H1 (cell line): ENCODE measurements at regions not wholly inside any gene's neighbourhood (a gene's known extent, or its start where the extent isn't known, plus 50 kb on each side); places are given as distances from the start of the nearest gene placed in this dataset.

Experiments used
- CTCF ChIA-PET: fragments of 300-600 bp; sonication (Branson Sonifier 250); formaldehyde crosslinking; loops from one replicate; lab custom pipeline; 2021; ENCODE audit not compliant: partially characterized antibody; lab: Charles Lee
- POLR2A ChIA-PET: fragments of 300-600 bp; sonication (Branson Sonifier 250); formaldehyde crosslinking; loops from one replicate; lab custom pipeline; 2021; ENCODE audit warnings: inconsistent platforms; ENCODE audit not compliant: partially characterized antibody; lab: Charles Lee
- DNase-seq, 2 experiments: peaks; one replicate each; pipeline versions ENCODE4 v3.0.0 to v3.0.0-alpha.2; 2010 to 2022; ENCODE audit warnings: low spot score in 2 of 2, low read depth in 1 of 2, mixed read lengths in 1 of 2
- FAIRE-seq: peaks from 2 replicates; lab custom pipeline; 2011; peaks lifted over from hg19 to GRCh38; lab: Jason Lieb, UNC
- H2AFZ ChIP-seq: 2 replicates; pipeline ENCODE4 v1.8.1; 2012; ENCODE audit warnings: low read length, inconsistent platforms
- H2AK5ac ChIP-seq: 2 replicates; pipeline ENCODE4 v1.6.1; 2013; ENCODE audit warnings: low read depth, low read length
- H2BK120ac ChIP-seq: replicated peaks from 2 replicates; pipeline ENCODE3; 2013; ENCODE audit warnings: low read depth, low read length, inconsistent platforms
- H2BK12ac ChIP-seq: 2 replicates; pipeline ENCODE4 v1.6.1; 2013; ENCODE audit warnings: low read depth, low read length
- H2BK15ac ChIP-seq: 2 replicates; pipeline ENCODE4 v1.6.1; 2013; ENCODE audit warnings: low read length
- H2BK20ac ChIP-seq: 2 replicates; pipeline ENCODE4 v1.6.1; 2013; ENCODE audit warnings: low read length
- H2BK5ac ChIP-seq: 2 replicates; pipeline ENCODE4 v1.6.1; 2013; ENCODE audit warnings: low read depth, low read length
- H3K14ac ChIP-seq: 2 replicates; pipeline ENCODE4 v1.6.1; 2013; ENCODE audit warnings: inconsistent platforms; ENCODE audit not compliant: insufficient read length
- H3K18ac ChIP-seq: 2 replicates; pipeline ENCODE4 v1.6.1; 2013; ENCODE audit warnings: low read length; ENCODE audit errors: extremely low read depth
- H3K23ac ChIP-seq: 2 replicates; pipeline ENCODE4 v1.6.1; 2013; ENCODE audit warnings: inconsistent platforms; ENCODE audit not compliant: insufficient read length
- H3K23me2 ChIP-seq: 2 replicates; pipeline ENCODE4 v1.6.1; 2013; ENCODE audit warnings: low read depth, low read length
- H3K27ac ChIP-seq: 2 replicates; pipeline ENCODE4 v1.6.1; 2011; ENCODE audit warnings: low read depth, low read length, inconsistent platforms
- H3K27me3 ChIP-seq, 4 experiments: replicated peaks in 1 of 4; 1 replicate in 1 of 4; 2 replicates in 3 of 4; pipeline versions ENCODE4 v1.6.1 to v1.8.1; 2011 to 2013; ENCODE audit warnings: low read length in 3 of 4, mild to moderate bottlenecking in 3 of 4, inconsistent platforms in 2 of 4, mixed read lengths in 2 of 4, moderate library complexity in 1 of 4; ENCODE audit not compliant: control insufficient read depth in 3 of 4, insufficient read depth in 3 of 4; ENCODE audit errors: extremely low read depth in 1 of 4
- H3K36me3 ChIP-seq, 4 experiments: 2 replicates each; pipeline versions ENCODE4 v1.6.1 to v1.8.1; 2011 to 2013; ENCODE audit warnings: mild to moderate bottlenecking in 4 of 4, low read length in 3 of 4, moderate library complexity in 2 of 4, control low read depth in 1 of 4, inconsistent platforms in 1 of 4; ENCODE audit not compliant: insufficient read depth in 4 of 4, control insufficient read depth in 2 of 4
- H3K4ac ChIP-seq: replicated peaks from 2 replicates; pipeline ENCODE3; 2013; ENCODE audit warnings: low read length, low read depth, mixed read lengths, inconsistent platforms; ENCODE audit not compliant: insufficient read length
- H3K4me1 ChIP-seq, 4 experiments: replicated peaks in 1 of 4; 1 replicate in 1 of 4; 2 replicates in 3 of 4; pipeline versions ENCODE4 v1.6.1 to v1.8.1; 2011 to 2013; ENCODE audit warnings: low read length in 3 of 4, inconsistent platforms in 2 of 4, mixed read lengths in 1 of 4; ENCODE audit not compliant: insufficient read depth in 4 of 4, control insufficient read depth in 3 of 4
- H3K4me2 ChIP-seq, 2 experiments: 2 replicates each; pipeline versions ENCODE4 v1.6.1 to v1.8.1; 2011 to 2013; ENCODE audit warnings: low read depth in 2 of 2, low read length in 2 of 2, control low read depth in 1 of 2, inconsistent platforms in 1 of 2, mild to moderate bottlenecking in 1 of 2; ENCODE audit not compliant: insufficient read depth in 1 of 2
- H3K4me3 ChIP-seq, 4 experiments: fragments of 200-600, 300-600 bp in 1 of 4; sonication (generic), shearing (Covaris generic), sonication (Bioruptor Twin) in 1 of 4; 2 replicates each; pipeline versions ENCODE4 v1.5.1 to v1.8.1; 2011 to 2016; ENCODE audit warnings: low read length in 4 of 4, low read depth in 3 of 4, control low read depth in 2 of 4, inconsistent platforms in 2 of 4, mild to moderate bottlenecking in 2 of 4, mixed read lengths in 1 of 4, moderate library complexity in 1 of 4; ENCODE audit not compliant: insufficient read depth in 2 of 4; ENCODE audit errors: extremely low read depth in 1 of 4
- H3K56ac ChIP-seq: replicated peaks from 2 replicates; pipeline ENCODE3; 2013; ENCODE audit warnings: low read depth, mild to moderate bottlenecking, mixed read lengths, low read length, inconsistent platforms; ENCODE audit not compliant: insufficient read length
- H3K79me1 ChIP-seq: 2 replicates; pipeline ENCODE4 v1.6.1; 2013; ENCODE audit warnings: low read depth, low read length, control low read depth
- H3K79me2 ChIP-seq, 2 experiments: 2 replicates each; pipeline versions ENCODE4 v1.6.1 to v1.8.1; 2012 to 2013; ENCODE audit warnings: low read length in 2 of 2, mild to moderate bottlenecking in 2 of 2, inconsistent platforms in 1 of 2; ENCODE audit not compliant: insufficient read depth in 2 of 2, control insufficient read depth in 1 of 2
- H3K9ac ChIP-seq, 4 experiments: replicated peaks in 1 of 4; 1 replicate in 1 of 4; 2 replicates in 3 of 4; pipeline versions ENCODE4 v1.6.1 to v1.8.1; 2011 to 2013; ENCODE audit warnings: low read depth in 3 of 4, low read length in 3 of 4, control low read depth in 2 of 4, mild to moderate bottlenecking in 2 of 4, moderate library complexity in 2 of 4, inconsistent platforms in 1 of 4; ENCODE audit errors: extremely low read depth in 1 of 4
- H3K9me3 ChIP-seq, 2 experiments: 2 replicates each; pipeline versions ENCODE4 v1.6.1 to v1.8.1; 2012 to 2013; ENCODE audit warnings: mild to moderate bottlenecking in 2 of 2, moderate library complexity in 2 of 2, control low read depth in 1 of 2, inconsistent platforms in 1 of 2, low read depth in 1 of 2, low read length in 1 of 2, mixed read lengths in 1 of 2; ENCODE audit not compliant: insufficient read depth in 2 of 2
- H4K20me1 ChIP-seq, 2 experiments: replicated peaks in 1 of 2; 2 replicates each; pipeline versions ENCODE3 to v1.8.1; 2011 to 2013; ENCODE audit warnings: inconsistent platforms in 2 of 2, low read length in 2 of 2, mild to moderate bottlenecking in 1 of 2; ENCODE audit not compliant: insufficient read depth in 2 of 2, control insufficient read depth in 1 of 2
- H4K5ac ChIP-seq: 2 replicates; pipeline ENCODE4 v1.6.1; 2013; ENCODE audit warnings: low read length, low read depth, mixed read lengths, inconsistent platforms; ENCODE audit not compliant: insufficient read length
- H4K8ac ChIP-seq: 2 replicates; pipeline ENCODE4 v1.8.0; 2013; ENCODE audit warnings: mild to moderate bottlenecking, moderate library complexity, low read length, inconsistent platforms; ENCODE audit not compliant: insufficient read depth; ENCODE audit errors: extremely low read depth
- H4K91ac ChIP-seq: replicated peaks from 2 replicates; pipeline ENCODE3; 2013; ENCODE audit warnings: low read length, mixed read lengths, inconsistent platforms; ENCODE audit not compliant: insufficient read length
- CBX8 ChIP-seq: fragments of 300-800, 300-1000 bp; sonication (generic); IDR thresholded peaks from 2 replicates; pipeline ENCODE4 v1.7.1; 2016; ENCODE audit warnings: low read depth, low read length, borderline replicate concordance
- EZH2 ChIP-seq: fragments of 200-600 bp; sonication (generic); IDR thresholded peaks from 2 replicates; pipeline ENCODE4 v1.7.1; 2012; ENCODE audit warnings: low read depth, mild to moderate bottlenecking, moderate library complexity, low read length, inconsistent platforms; ENCODE audit not compliant: severe bottlenecking
- JUN ChIP-seq: IDR thresholded peaks from 2 replicates; pipeline ENCODE4 v1.6.1; 2011; ENCODE audit warnings: low read depth, mild to moderate bottlenecking, improper control_type of control experiment, low read length
- KDM4A ChIP-seq: IDR thresholded peaks from one replicate; pipeline ENCODE4 v1.7.1; 2012; ENCODE audit warnings: low read depth, mild to moderate bottlenecking, moderate library complexity, low read length, inconsistent platforms; ENCODE audit not compliant: severe bottlenecking
- MAFK ChIP-seq: IDR thresholded peaks from 2 replicates; pipeline ENCODE4 v1.6.1; 2012; ENCODE audit warnings: low read depth, mild to moderate bottlenecking, improper control_type of control experiment, low read length
- PHF8 ChIP-seq: fragments of 200-600 bp; sonication (generic); conservative IDR thresholded peaks from 2 replicates; pipeline ENCODE4 v1.7.1; 2012; ENCODE audit warnings: low read depth, mild to moderate bottlenecking, inconsistent platforms, low read length, moderate library complexity
- RAD21 ChIP-seq, 2 experiments: IDR thresholded peaks in 1 of 2; conservative IDR thresholded peaks in 1 of 2; 2 replicates each; pipeline ENCODE4 v1.6.1; 2011; ENCODE audit warnings: low read depth in 2 of 2, low read length in 2 of 2, improper control_type of control experiment in 1 of 2, inconsistent platforms in 1 of 2, mild to moderate bottlenecking in 1 of 2, moderate library complexity in 1 of 2
- SP1 ChIP-seq: IDR thresholded peaks from 2 replicates; pipeline ENCODE4 v1.6.1; 2011; ENCODE audit warnings: low read depth, low read length
- TAF7 ChIP-seq: optimal IDR thresholded peaks from 2 replicates; pipeline ENCODE3; 2011; ENCODE audit warnings: low read depth, mild to moderate bottlenecking, inconsistent platforms, low read length, moderate library complexity, borderline replicate concordance
- TEAD4 ChIP-seq: IDR thresholded peaks from 2 replicates; pipeline ENCODE4 v1.6.1; 2012; ENCODE audit warnings: low read depth, low read length, inconsistent platforms, mixed read lengths
- WGBS, 2 experiments: shearing (Covaris generic) in 1 of 2; methylation state at CpG; one replicate each; pipeline versions ENCODE4 v1.1.6 to v1.1.7; 2013 to 2015; ENCODE audit warnings: low lambda C conversion rate in 2 of 2, mixed read lengths in 2 of 2, inconsistent platforms in 1 of 2, low coverage in 1 of 2, missing lambda C conversion rate in 1 of 2; ENCODE audit not compliant: insufficient replicate concordance in 2 of 2, insufficient coverage in 1 of 2, insufficient read length in 1 of 2; ENCODE audit errors: extremely low coverage in 1 of 2, missing lambda C conversion rate in 1 of 2; 5-methylcytosine and 5-hydroxymethylcytosine counted together

DNA sequence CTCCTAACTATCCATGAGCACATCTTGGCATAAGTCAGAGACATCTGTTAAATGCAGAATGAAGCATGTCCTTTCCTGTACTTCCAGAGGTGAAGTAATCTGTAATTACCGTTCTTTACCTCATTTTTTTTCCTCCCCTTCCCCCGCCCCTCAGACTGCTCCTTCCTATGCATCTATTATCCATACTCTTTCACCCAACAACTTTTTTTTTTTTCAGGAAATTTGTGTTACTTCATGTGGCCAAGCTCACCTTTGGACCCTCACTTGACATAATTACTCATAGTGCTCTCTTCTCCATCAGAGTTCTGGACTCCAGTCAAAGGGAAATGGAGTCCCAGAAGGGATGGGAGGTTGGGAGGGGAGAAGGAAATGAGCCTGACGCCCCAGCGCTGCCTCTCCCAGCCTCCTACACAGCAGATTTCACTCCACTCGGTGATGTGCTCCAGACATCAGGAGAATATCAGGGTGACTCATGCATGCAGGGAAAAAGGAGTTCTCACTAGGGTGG is 568.8 kb downstream of the STIM2 start:
- H3K27ac ChIP-seq, result no peak overlapping the region
- no peak overlapping the region for H4K91ac ChIP-seq
- H3K4me2 ChIP-seq, result no peak overlapping the region
- no peak overlapping the region for H2AK5ac ChIP-seq
- H2BK20ac ChIP-seq, result 0 out of 2 replicates have a peak overlapping the region, but pooled peaks have one; percentile 6
- H3K79me1 ChIP-seq, result no peaks in the 10 kb centered on the region
- no peak for TF ChIP-seq JUN
- no peak for TF ChIP-seq TEAD4
- TF ChIP-seq TAF7, result no peak
- TF ChIP-seq SP1, result no peak
- TF ChIP-seq PHF8, result no peak
- TF ChIP-seq RAD21 (IDR thresholded peaks at IDR 0.05 in 1 of 2, conservative IDR thresholded peaks at IDR 0.05 in 1 of 2; ENCODE audit: low read depth in 2 of 2, low read length in 2 of 2), result no peak
- no peak for TF ChIP-seq KDM4A
- no peak for TF ChIP-seq CBX8
- TF ChIP-seq MAFK, result no peak
- TF ChIP-seq EZH2, result no peak
- H3K23ac ChIP-seq, result no peak overlapping the region
- H3K27me3 ChIP-seq, result no peaks in the 10 kb centered on the region
- H2BK5ac ChIP-seq, result no peak overlapping the region
- ChIA-PET CTCF (no interaction called here), POLR2A (no interaction called here)
- no peak overlapping the region for H3K9ac ChIP-seq
- H3K56ac ChIP-seq, result no peak overlapping the region
- H3K23me2 ChIP-seq, result no peaks in the 10 kb centered on the region
- 98% methylated on average over 5 of the region's 5 CpGs; no CpG with 5 or more reads in 1 of the 2 experiments for WGBS, 2 experiments
- no peak for DNase-seq
- H3K9me3 ChIP-seq, result no peaks in the 10 kb centered on the region
- no peak overlapping the region for H3K4ac ChIP-seq
- H3K4me1 ChIP-seq, result no peaks in the 10 kb centered on the region
- H3K4me3 ChIP-seq, result no peak overlapping the region
- H2BK12ac ChIP-seq, result no peak overlapping the region
- H4K20me1 ChIP-seq, result no peaks in the 10 kb centered on the region
- H3K36me3 ChIP-seq, result no peaks in the 10 kb centered on the region
- H3K79me2 ChIP-seq, result no peaks in the 10 kb centered on the region
- FAIRE-seq, result no peak
- H3K14ac ChIP-seq, result no peak overlapping the region
- H2BK15ac ChIP-seq, result no peak overlapping the region
- no peak overlapping the region for H4K5ac ChIP-seq
- no peak overlapping the region for H2AFZ ChIP-seq
- no peak overlapping the region for H2BK120ac ChIP-seq
- no peak overlapping the region for H4K8ac ChIP-seq
- H3K18ac ChIP-seq, result no peak overlapping the region
